ENCODE measurements at regions not wholly inside any gene's neighbourhood (a gene's known extent, or its start where the extent isn't known, plus 50 kb on each side); places are given as distances from the start of the nearest gene placed in this dataset.

- TF ChIP-seq POLR2AphosphoS5 (IDR thresholded peaks at IDR 0.05; ENCODE audit: low read depth, low read length) (no peak), SIN3A (conservative IDR thresholded peaks at IDR 0.05 in 1 of 2, IDR thresholded peaks at IDR 0.05 in 1 of 2; ENCODE audit: low read depth in 1 of 2, low read length in 2 of 2) (no peak), NRF1 (IDR thresholded peaks at IDR 0.05; ENCODE audit: low read depth, low read length) (no peak), CTCF (IDR thresholded peaks at IDR 0.05; ENCODE audit: control extremely low read depth in 1 of 3, insufficient read depth in 1 of 3, low read depth in 1 of 3, low read length in 3 of 3) (no peak), FOSL1 (IDR thresholded peaks at IDR 0.05; ENCODE audit: insufficient read depth, low read depth, low read length) (no peak), EZH2 (IDR thresholded peaks at IDR 0.05; ENCODE audit: low read depth, low read length, severe bottlenecking) (no peak), POLR2A (IDR thresholded peaks at IDR 0.05; ENCODE audit: control extremely low read depth in 1 of 2, low read depth in 2 of 2, low read length in 2 of 2) (no peak), ATF3 (IDR thresholded peaks at IDR 0.05; ENCODE audit: insufficient read depth, low read depth, low read length) (no peak), JUN (IDR thresholded peaks at IDR 0.05; ENCODE audit: low read depth, low read length) (no peak), SUZ12 (IDR thresholded peaks at IDR 0.05; ENCODE audit: low read length) (no peak), CHD1 (IDR thresholded peaks at IDR 0.05; ENCODE audit: low read depth, low read length) (no peak), YY1 (IDR thresholded peaks at IDR 0.05; ENCODE audit: low read depth, low read length) (no peak), TAF1 (IDR thresholded peaks at IDR 0.05; ENCODE audit: low read depth, low read length) (no peak), SP1 (IDR thresholded peaks at IDR 0.05; ENCODE audit: low read depth, low read length) (no peak)
These were observed 181.6 kb downstream of the HNRNPD start for GRCh38 chr4:82192017-82192673.

All from H1 (cell line).